Left lung (tissue), 4 donors: ENCODE measurements at regions not wholly inside any gene's neighbourhood (a gene's known extent, or its start where the extent isn't known, plus 50 kb on each side); places are given as distances from the start of the nearest gene placed in this dataset.

Experiments
- ATAC-seq: fragments of 200-7000 bp; cut with Tn5 transposase; one replicate; pipeline ENCODE4 v1.9.1; 2020; ENCODE audit warnings: moderate library complexity
- DNase-seq, 4 donors: peaks; one replicate each; pipeline ENCODE4 v3.0.0-alpha.2; 2013 to 2020
- H3K27ac ChIP-seq, 2 donors: fragments of 200-600 bp; sonication (generic) in 1 of 2; one replicate each; pipeline versions ENCODE4 v1.5.0 to v1.8.0; 2020 to 2021
- H3K27me3 ChIP-seq, 2 donors: fragments of 200-600 bp; sonication (generic) in 1 of 2; one replicate each; pipeline versions ENCODE4 v1.5.0 to v1.8.0; 2020 to 2021
- H3K36me3 ChIP-seq, 2 donors: fragments of 200-600 bp; sonication (generic) in 1 of 2; one replicate each; pipeline versions ENCODE4 v1.5.0 to v1.8.0; 2020 to 2021
- H3K4me1 ChIP-seq, 2 donors: fragments of 200-600 bp; one replicate each; pipeline ENCODE4 v1.8.0; 2021
- H3K4me3 ChIP-seq, 2 donors: fragments of 200-600 bp; sonication (generic) in 1 of 2; one replicate each; pipeline versions ENCODE4 v1.5.0 to v1.8.0; 2020 to 2021; ENCODE audit warnings: mild to moderate bottlenecking in 1 of 2
- H3K9me3 ChIP-seq, 2 donors: fragments of 200-600 bp; sonication (generic) in 1 of 2; one replicate each; pipeline versions ENCODE4 v1.5.0 to v1.8.0; 2020 to 2021
- CTCF ChIP-seq, 2 donors: fragments of 200-600 bp; sonication (generic) in 1 of 2; IDR thresholded peaks; one replicate each; pipeline versions ENCODE4 v1.5.0 to v1.8.0; 2021; ENCODE audit warnings: antibody characterized with exemption in 2 of 2
- intact Hi-C, 2 donors: fragments of 100-400 bp; cut with DNase I; formaldehyde crosslinking; loops; one replicate each; pipeline versions ENCODE4 v1.11.2 to v1.14.2; 2022
- donor health status: DM: no; HTN: yes; CAD: no.
- donor health status: DM: no; HTN: no; CAD: no.

- H3K4me1 ChIP-seq = no peaks in the 10 kb centered on the region
- no peak for ATAC-seq
Observed at GRCh38 chr18:2258954-2259353, 312.4 kb downstream of the METTL4 start.

GRCh38 chr18:2263303-2263890, 307.9 kb downstream of the METTL4 start:
- ATAC-seq = no peak
- Histone ChIP-seq H3K4me3 (no peak overlapping the region), H3K4me1 (no peaks in the 10 kb centered on the region), H3K27ac (no peak overlapping the region), H3K36me3 (no peaks in the 10 kb centered on the region), H3K9me3 (no peaks in the 10 kb centered on the region), H3K27me3 (no peaks in the 10 kb centered on the region)
- DNase-seq = no peak
- intact Hi-C loops = no loop called here
- TF ChIP-seq CTCF (IDR thresholded peaks at IDR 0.05) = no peak

More at GRCh38 chr18:2258954-2259353, 312.4 kb downstream of the METTL4 start:
- Histone ChIP-seq H3K27me3 (no peaks in the 10 kb centered on the region), H3K4me3 (no peak overlapping the region), H3K9me3 (peaks cover 0 to 7% of the 10 kb centered on the region in 2 donors), H3K36me3 (no peaks in the 10 kb centered on the region), H3K27ac (no peak overlapping the region)
- no peak for DNase-seq
- TF ChIP-seq CTCF (IDR thresholded peaks at IDR 0.05) = no peak
- intact Hi-C loops = no loop called here

GRCh38 chr18:2274613-2275012, 296.7 kb downstream of the METTL4 start:
- H3K27ac ChIP-seq = no peak overlapping the region

GRCh38 chr18:2281086-2281485, 290.2 kb downstream of the METTL4 start:
- no peak overlapping the region for H3K27ac ChIP-seq
- no peaks in the 10 kb centered on the region for H3K36me3 ChIP-seq
- H3K4me1 ChIP-seq = no peaks in the 10 kb centered on the region
- ATAC-seq (no peak), DNase-seq (no peak)
- TF ChIP-seq CTCF (IDR thresholded peaks at IDR 0.05) = no peak
- H3K27me3 ChIP-seq = no peaks in the 10 kb centered on the region
- intact Hi-C loops = no loop called here
- no peaks in the 10 kb centered on the region for H3K9me3 ChIP-seq
- H3K4me3 ChIP-seq = no peak overlapping the region

More at GRCh38 chr18:2274613-2275012, 296.7 kb downstream of the METTL4 start:
- Histone ChIP-seq H3K4me3 (no peak overlapping the region), H3K9me3 (no peaks in the 10 kb centered on the region), H3K27me3 (no peaks in the 10 kb centered on the region), H3K36me3 (no peaks in the 10 kb centered on the region), H3K4me1 (no peaks in the 10 kb centered on the region)
- TF ChIP-seq CTCF (IDR thresholded peaks at IDR 0.05) = no peak
- ATAC-seq (no peak), DNase-seq (no peak)
- intact Hi-C loops = no loop called here

GRCh38 chr18:2281523-2282199, 289.6 kb downstream of the METTL4 start:
- Histone ChIP-seq H3K36me3 (no peaks in the 10 kb centered on the region), H3K4me1 (no peaks in the 10 kb centered on the region), H3K27ac (no peak overlapping the region), H3K4me3 (no peak overlapping the region), H3K27me3 (no peaks in the 10 kb centered on the region), H3K9me3 (no peaks in the 10 kb centered on the region)
- ATAC-seq = no peak
- no peak for TF ChIP-seq CTCF (IDR thresholded peaks at IDR 0.05)
- intact Hi-C loops = no loop called here
- no peak for DNase-seq
